IgD-negative memory B cell (primary cell): ENCODE measurements at regions not wholly inside any gene's neighbourhood (a gene's known extent, or its start where the extent isn't known, plus 50 kb on each side); places are given as distances from the start of the nearest gene placed in this dataset.

Source experiments
- H3K27ac Mint-ChIP-seq, 3 donors: one replicate each; pipeline ENCODE4 v1.8.0; 2020 to 2022; ENCODE audit warnings: mild to moderate bottlenecking in 3 of 3, mixed read lengths in 3 of 3, moderate library complexity in 1 of 3
- H3K27me3 Mint-ChIP-seq: one replicate; pipeline ENCODE4 v1.8.0; 2021; ENCODE audit warnings: mixed read lengths
- H3K36me3 Mint-ChIP-seq: one replicate; pipeline ENCODE4 v1.8.0; 2020; ENCODE audit warnings: mild to moderate bottlenecking, mixed read lengths
- H3K4me1 Mint-ChIP-seq, 3 donors: one replicate each; pipeline ENCODE4 v1.8.0; 2020 to 2022; ENCODE audit warnings: mixed read lengths in 3 of 3, mild to moderate bottlenecking in 1 of 3
- H3K4me3 Mint-ChIP-seq, 4 donors: one replicate each; pipeline ENCODE4 v1.8.0; 2020 to 2022; ENCODE audit warnings: mild to moderate bottlenecking in 4 of 4, mixed read lengths in 4 of 4, moderate library complexity in 3 of 4
- H3K9me3 Mint-ChIP-seq, 3 donors: one replicate each; pipeline ENCODE4 v1.8.0; 2020 to 2021; ENCODE audit warnings: mixed read lengths in 3 of 3, mild to moderate bottlenecking in 1 of 3

DNA sequence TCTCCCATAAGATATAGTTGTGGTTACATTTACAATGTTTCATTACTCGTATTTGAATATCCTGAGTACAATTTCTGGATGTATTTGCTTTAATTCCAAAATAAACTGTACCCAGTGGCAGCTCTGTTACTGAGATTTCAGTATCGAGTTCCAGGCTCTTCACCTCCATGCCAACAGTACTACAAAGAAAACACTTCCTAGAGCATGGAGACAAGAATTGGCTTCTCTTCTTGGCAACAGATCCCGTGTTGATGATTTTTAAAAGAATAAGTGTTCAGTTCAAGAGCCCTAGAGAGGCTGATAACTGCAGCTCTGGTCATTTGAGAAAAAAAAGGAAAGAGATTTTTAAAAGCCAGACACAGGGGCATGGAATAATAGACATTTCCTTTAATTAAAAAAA lies 302.8 kb downstream of the EFNB2 start:
- no peaks in the 10 kb centered on the region for H3K36me3 Mint-ChIP-seq
- no peak overlapping the region for H3K27ac Mint-ChIP-seq
- peaks cover 1 to 14% (median 3%) of the 10 kb centered on the region in 3 donors for H3K9me3 Mint-ChIP-seq
- H3K4me1 Mint-ChIP-seq = no peaks in the 10 kb centered on the region
- no peaks in the 10 kb centered on the region for H3K27me3 Mint-ChIP-seq
- H3K4me3 Mint-ChIP-seq = no peak overlapping the region

- Mint-ChIP-seq H3K27me3 (no peaks in the 10 kb centered on the region), H3K4me3 (no peak overlapping the region), H3K4me1 (no peaks in the 10 kb centered on the region), H3K36me3 (no peaks in the 10 kb centered on the region), H3K27ac (no peak overlapping the region), H3K9me3 (peaks cover 3 to 14% (median 3%) of the 10 kb centered on the region in 3 donors)
Observed at GRCh38 chr13:106230450-106230849, 305.0 kb downstream of the EFNB2 start.

DNA sequence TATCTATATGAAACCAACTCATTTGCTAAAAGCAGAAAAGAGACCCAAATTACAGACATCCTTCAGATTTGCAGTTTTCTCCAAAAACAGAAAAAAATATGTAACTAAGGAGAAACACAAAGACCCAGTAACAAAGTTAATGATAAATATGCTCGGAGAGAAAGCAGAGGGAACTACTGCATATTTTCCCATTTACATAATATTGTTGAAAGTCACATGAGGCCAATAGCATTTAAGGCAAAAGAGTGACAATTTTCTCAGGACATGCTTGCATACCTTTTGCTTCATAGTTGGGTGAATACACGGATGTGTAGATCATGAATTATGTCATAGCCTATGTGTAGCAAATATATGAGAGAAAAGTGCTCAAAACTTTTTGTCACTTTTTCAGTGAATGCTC lies 310.3 kb downstream of the EFNB2 start:
- no peaks in the 10 kb centered on the region for H3K27me3 Mint-ChIP-seq

GRCh38 chr13:106220211-106220610 lies 315.3 kb downstream of the EFNB2 start:
- Mint-ChIP-seq H3K9me3 (no peaks in the 10 kb centered on the region), H3K4me3 (no peak overlapping the region), H3K27ac (no peak overlapping the region), H3K36me3 (no peaks in the 10 kb centered on the region), H3K27me3 (no peaks in the 10 kb centered on the region), H3K4me1 (no peaks in the 10 kb centered on the region)

More for the DNA sequence above, 310.3 kb downstream of the EFNB2 start:
- no peak overlapping the region for H3K27ac Mint-ChIP-seq
- H3K4me3 Mint-ChIP-seq = no peak overlapping the region
- no peaks in the 10 kb centered on the region for H3K36me3 Mint-ChIP-seq
- H3K4me1 Mint-ChIP-seq = no peaks in the 10 kb centered on the region
- peaks cover 0 to 4% (median 0%) of the 10 kb centered on the region in 3 donors for H3K9me3 Mint-ChIP-seq

GRCh38 chr13:106213028-106213757 lies 322.3 kb downstream of the EFNB2 start:
- Mint-ChIP-seq H3K36me3 (no peaks in the 10 kb centered on the region), H3K27ac (no peak overlapping the region), H3K9me3 (no peaks in the 10 kb centered on the region), H3K4me1 (no peaks in the 10 kb centered on the region), H3K27me3 (no peaks in the 10 kb centered on the region), H3K4me3 (no peak overlapping the region)

DNA sequence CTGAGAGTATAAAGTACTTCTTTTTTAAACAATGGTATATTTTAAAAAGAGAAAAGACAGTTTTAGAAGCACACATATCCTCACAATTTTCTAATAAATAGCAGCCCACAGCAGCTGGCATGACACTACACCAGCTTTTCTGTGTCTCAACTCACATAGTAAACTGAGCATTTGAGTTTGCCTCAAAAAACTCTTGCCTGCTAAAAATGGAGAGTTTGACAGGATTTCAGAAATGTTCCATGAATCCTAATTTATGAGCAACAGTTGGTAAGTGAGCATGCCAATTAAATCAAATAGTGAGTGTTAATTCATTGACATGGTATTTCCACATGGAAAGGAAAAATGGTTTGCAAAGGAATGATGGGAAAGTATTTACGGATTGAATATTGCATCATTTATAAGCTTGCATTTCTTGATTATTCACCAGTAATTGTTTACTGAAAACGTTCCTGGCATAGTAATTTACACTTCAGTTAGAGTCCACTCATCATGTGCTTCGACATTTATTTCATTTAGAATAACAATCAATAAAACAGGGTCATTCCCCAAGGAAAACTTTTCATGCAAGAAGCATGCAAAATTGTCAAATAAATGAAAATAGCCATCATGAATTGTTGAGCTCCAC lies 323.0 kb downstream of the EFNB2 start:
- Mint-ChIP-seq H3K9me3 (no peaks in the 10 kb centered on the region), H3K27me3 (no peaks in the 10 kb centered on the region), H3K4me1 (no peaks in the 10 kb centered on the region), H3K36me3 (no peaks in the 10 kb centered on the region), H3K27ac (no peak overlapping the region), H3K4me3 (no peak overlapping the region)

DNA sequence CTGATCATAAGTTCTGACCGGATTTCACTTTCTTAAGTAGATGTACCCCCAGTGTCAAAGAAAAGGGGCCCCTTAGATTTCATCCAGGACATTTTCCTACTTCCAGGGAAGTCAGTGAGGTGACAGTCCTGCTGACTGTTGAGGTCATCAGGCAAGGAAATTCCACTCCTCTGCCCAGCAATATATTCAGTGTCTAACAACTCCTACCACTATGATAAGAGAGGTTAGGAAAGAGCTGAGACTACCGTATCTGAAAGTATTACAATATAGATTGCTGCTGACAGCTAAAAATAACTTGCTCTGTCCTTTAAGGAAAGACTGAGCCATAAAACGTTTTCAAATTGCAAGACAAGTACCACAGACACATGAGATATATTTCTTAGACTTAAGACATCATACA lies 325.1 kb downstream of the EFNB2 start:
- H3K27ac Mint-ChIP-seq = no peak overlapping the region
- H3K4me3 Mint-ChIP-seq = no peak overlapping the region
- H3K36me3 Mint-ChIP-seq = no peaks in the 10 kb centered on the region
- no peaks in the 10 kb centered on the region for H3K9me3 Mint-ChIP-seq
- H3K27me3 Mint-ChIP-seq = no peaks in the 10 kb centered on the region
- no peaks in the 10 kb centered on the region for H3K4me1 Mint-ChIP-seq

- H3K36me3 Mint-ChIP-seq = no peaks in the 10 kb centered on the region
- peaks cover 0 to 6% (median 0%) of the 10 kb centered on the region in 3 donors for H3K9me3 Mint-ChIP-seq
- H3K27ac Mint-ChIP-seq = no peak overlapping the region
- no peaks in the 10 kb centered on the region for H3K27me3 Mint-ChIP-seq
- no peak overlapping the region for H3K4me3 Mint-ChIP-seq
- H3K4me1 Mint-ChIP-seq = no peaks in the 10 kb centered on the region
Observed at GRCh38 chr13:106205871-106206270, 329.6 kb downstream of the EFNB2 start.

DNA sequence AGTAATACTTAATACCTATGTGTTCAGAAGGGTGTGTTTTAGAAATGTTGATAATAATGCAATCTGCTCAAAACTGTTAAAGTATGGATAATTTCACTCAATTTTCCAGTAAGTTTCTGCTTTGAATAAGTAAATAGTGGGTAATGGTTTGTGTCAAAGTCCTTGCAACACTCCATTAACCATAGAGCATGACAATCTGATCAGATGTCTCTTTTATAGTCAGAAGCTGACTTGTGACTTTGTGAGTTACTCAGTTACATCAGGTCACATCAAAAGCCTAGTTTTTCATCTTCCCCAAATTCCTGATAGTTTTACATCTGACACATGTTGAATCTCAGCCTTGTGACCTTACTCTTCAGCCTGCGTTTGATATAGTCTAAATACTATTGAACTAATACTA lies 338.0 kb downstream of the EFNB2 start:
- Mint-ChIP-seq H3K27ac (no peak overlapping the region), H3K4me1 (no peaks in the 10 kb centered on the region), H3K9me3 (peaks cover under 1 to 6% (median 2%) of the 10 kb centered on the region in 3 donors), H3K4me3 (no peak overlapping the region), H3K36me3 (no peaks in the 10 kb centered on the region), H3K27me3 (no peaks in the 10 kb centered on the region)

GRCh38 chr13:106187501-106188095 lies 347.9 kb downstream of the EFNB2 start:
- Mint-ChIP-seq H3K9me3 (peaks cover 4 to 12% (median 7%) of the 10 kb centered on the region in 3 donors), H3K4me1 (no peaks in the 10 kb centered on the region), H3K27ac (no peak overlapping the region), H3K27me3 (no peaks in the 10 kb centered on the region), H3K4me3 (no peak overlapping the region), H3K36me3 (peaks cover 2% of the 10 kb centered on the region)

GRCh38 chr13:106187101-106187500 lies 348.4 kb downstream of the EFNB2 start:
- no peaks in the 10 kb centered on the region for H3K27me3 Mint-ChIP-seq

GRCh38 chr13:106186366-106187030 lies 349.0 kb downstream of the EFNB2 start:
- H3K4me1 Mint-ChIP-seq = no peaks in the 10 kb centered on the region

More at GRCh38 chr13:106187101-106187500, 348.4 kb downstream of the EFNB2 start:
- Mint-ChIP-seq H3K4me1 (no peaks in the 10 kb centered on the region), H3K4me3 (no peak overlapping the region), H3K36me3 (peaks cover 2% of the 10 kb centered on the region), H3K27ac (no peak overlapping the region), H3K9me3 (peaks cover 5 to 12% (median 5%) of the 10 kb centered on the region in 3 donors)

GRCh38 chr13:106184790-106185189 lies 350.7 kb downstream of the EFNB2 start:
- Mint-ChIP-seq H3K27me3 (no peaks in the 10 kb centered on the region), H3K36me3 (peaks cover 2% of the 10 kb centered on the region), H3K9me3 (peaks cover 5 to 12% (median 6%) of the 10 kb centered on the region in 3 donors), H3K4me3 (no peak overlapping the region), H3K27ac (no peak overlapping the region), H3K4me1 (no peaks in the 10 kb centered on the region)

More at GRCh38 chr13:106186366-106187030, 349.0 kb downstream of the EFNB2 start:
- peaks cover 2% of the 10 kb centered on the region for H3K36me3 Mint-ChIP-seq
- peak overlapping the region in 1 of 3 donors; percentile 36 for H3K27ac Mint-ChIP-seq
- peaks cover 5 to 12% (median 6%) of the 10 kb centered on the region in 3 donors for H3K9me3 Mint-ChIP-seq
- no peaks in the 10 kb centered on the region for H3K27me3 Mint-ChIP-seq
- H3K4me3 Mint-ChIP-seq = peak overlapping the region in 1 of 4 donors; percentile 9

DNA sequence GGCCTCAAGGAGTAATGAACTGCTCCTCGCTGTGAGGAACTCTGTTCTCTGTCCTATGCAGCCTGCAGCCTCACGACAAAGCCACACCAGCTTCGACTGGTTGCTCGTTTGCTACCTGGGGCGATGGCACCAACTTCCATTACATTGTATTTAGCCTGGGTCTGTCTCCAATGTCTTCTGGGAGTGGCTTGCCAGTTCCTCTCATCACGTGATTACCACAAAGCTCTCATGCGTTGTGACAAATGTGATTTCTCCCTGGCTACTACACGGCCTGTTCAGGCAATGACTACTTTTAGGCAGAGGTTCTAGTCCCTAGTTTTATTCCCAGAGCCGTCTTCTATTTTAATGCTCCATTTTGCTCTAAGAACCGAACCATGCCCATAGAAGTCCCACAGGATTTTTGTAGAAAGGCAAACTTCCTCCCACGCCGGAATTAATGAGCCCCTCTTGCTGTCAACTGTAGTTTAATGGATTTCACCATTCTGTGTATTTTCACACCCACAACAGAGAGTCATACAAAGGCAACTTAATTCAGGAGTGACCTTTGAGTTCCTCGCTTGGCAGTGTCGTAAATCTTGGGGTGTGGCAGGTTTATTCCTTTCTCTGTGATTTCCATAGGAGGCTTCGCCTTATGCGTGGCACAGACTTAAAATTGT lies 351.9 kb downstream of the EFNB2 start:
- Mint-ChIP-seq H3K27ac (no peak overlapping the region), H3K36me3 (peaks cover 2% of the 10 kb centered on the region), H3K4me1 (no peaks in the 10 kb centered on the region), H3K9me3 (peaks cover 2 to 8% (median 6%) of the 10 kb centered on the region in 3 donors), H3K27me3 (no peaks in the 10 kb centered on the region), H3K4me3 (no peak overlapping the region)

DNA sequence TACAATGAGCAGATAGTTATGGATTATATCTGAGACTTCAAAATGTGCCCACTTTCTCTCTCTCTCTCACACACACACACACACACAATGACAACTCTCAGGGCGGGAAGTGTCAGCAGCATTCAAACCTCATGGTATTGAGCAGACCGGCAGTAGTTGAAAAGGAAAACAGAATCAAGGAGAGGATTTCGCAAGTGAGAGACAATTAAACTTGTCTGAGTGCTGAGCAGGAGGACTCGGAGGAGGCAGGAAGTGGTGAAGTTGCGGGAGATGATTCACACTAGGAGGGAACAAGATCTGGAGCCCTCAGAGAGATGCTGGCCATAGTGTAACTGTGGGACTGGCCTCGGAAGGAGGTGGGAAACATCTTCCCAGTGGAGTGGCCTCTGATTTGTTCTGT lies 353.1 kb downstream of the EFNB2 start:
- Mint-ChIP-seq H3K4me1 (no peaks in the 10 kb centered on the region), H3K36me3 (peaks cover 2% of the 10 kb centered on the region), H3K27me3 (no peaks in the 10 kb centered on the region), H3K4me3 (no peak overlapping the region), H3K9me3 (peaks cover 2 to 8% (median 6%) of the 10 kb centered on the region in 3 donors), H3K27ac (no peak overlapping the region)
